Cardiac muscle cell (in vitro differentiated cells and primary cell): ENCODE measurements at regions not wholly inside any gene's neighbourhood (a gene's known extent, or its start where the extent isn't known, plus 50 kb on each side); places are given as distances from the start of the nearest gene placed in this dataset.

Source experiments
- DNase-seq, 2 donors: peaks; one replicate each; pipeline versions ENCODE4 v3.0.0 to v3.0.0-alpha.2; 2010 to 2017; ENCODE audit warnings: low read depth in 1 of 2, low spot score in 1 of 2
- H3K27ac ChIP-seq: fragments of 200-600 bp; sonication (generic); 2 replicates; pipeline ENCODE4 v1.5.1; 2016
- H3K27me3 ChIP-seq: fragments of 200-600 bp; sonication (generic); 2 replicates; pipeline ENCODE4 v1.6.0; 2016; ENCODE audit warnings: control low read depth
- H3K36me3 ChIP-seq: fragments of 200-600 bp; sonication (generic); 2 replicates; pipeline ENCODE4 v1.5.1; 2016; ENCODE audit warnings: control low read depth
- H3K4me1 ChIP-seq: fragments of 200-600 bp; sonication (generic); 2 replicates; pipeline ENCODE4 v1.8.1; 2017; ENCODE audit warnings: low read depth, mild to moderate bottlenecking, mixed run types
- H3K4me3 ChIP-seq: fragments of 200-600 bp; sonication (generic); 2 replicates; pipeline ENCODE4 v1.5.1; 2016; ENCODE audit warnings: mild to moderate bottlenecking
- H3K9me3 ChIP-seq: fragments of 200-600 bp; sonication (generic); 2 replicates; pipeline ENCODE4 v1.5.1; 2017; ENCODE audit warnings: low read depth, mild to moderate bottlenecking, control low read depth
- CTCF ChIP-seq: IDR thresholded peaks from 2 replicates; pipeline ENCODE4 v1.5.1; 2012; ENCODE audit warnings: low read depth, mild to moderate bottlenecking, low read length

DNA sequence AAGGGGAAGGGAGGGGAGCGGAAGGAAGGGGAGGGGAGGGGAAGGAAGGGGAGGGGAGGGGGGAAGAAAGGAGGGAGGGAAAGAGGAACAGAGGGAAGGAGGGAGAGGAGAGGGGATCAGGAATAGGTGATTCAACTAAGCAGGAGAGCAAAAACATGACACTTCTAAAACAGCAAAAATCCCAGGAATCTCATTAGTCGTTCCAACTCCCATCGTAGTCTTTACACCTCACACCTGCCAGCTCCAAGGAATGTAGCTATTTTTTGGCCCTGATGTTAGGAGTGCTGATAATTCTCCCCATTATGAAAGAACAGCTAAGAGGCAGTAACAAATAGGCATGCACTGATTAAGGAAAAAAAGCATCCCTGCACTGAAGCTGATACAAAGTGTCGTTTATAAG lies 709.9 kb upstream of the PKDCC start:
- no peaks in the 10 kb centered on the region for H3K27me3 ChIP-seq
- no peaks in the 10 kb centered on the region for H3K36me3 ChIP-seq
- H3K27ac ChIP-seq = no peak overlapping the region
- peaks cover 3% of the 10 kb centered on the region for H3K4me1 ChIP-seq
- H3K4me3 ChIP-seq = no peak overlapping the region
- H3K9me3 ChIP-seq = no peaks in the 10 kb centered on the region
- no peak for DNase-seq
- TF ChIP-seq CTCF = no peak

DNA sequence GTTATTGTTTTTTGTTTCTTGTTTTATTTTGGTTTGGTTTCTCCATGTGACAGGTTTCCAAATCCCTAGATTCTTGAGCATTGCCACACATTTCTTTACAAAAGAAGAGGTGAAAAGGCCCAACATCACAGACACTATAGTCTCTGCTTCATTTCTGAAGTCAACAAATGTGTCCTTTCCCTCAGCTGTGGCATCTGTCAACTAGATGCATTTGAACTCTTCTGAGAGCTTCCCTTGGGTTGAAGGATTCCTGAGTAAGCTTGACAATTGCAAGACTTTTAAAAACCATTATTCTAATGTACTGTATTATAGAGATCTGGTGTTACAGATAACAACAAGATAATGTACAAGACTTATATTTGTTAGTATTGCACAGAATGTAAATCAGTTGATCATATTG lies 703.3 kb upstream of the PKDCC start:
- no peak overlapping the region for H3K4me3 ChIP-seq
- TF ChIP-seq CTCF = no peak
- no peaks in the 10 kb centered on the region for H3K4me1 ChIP-seq
- H3K27me3 ChIP-seq = no peaks in the 10 kb centered on the region
- no peaks in the 10 kb centered on the region for H3K9me3 ChIP-seq
- DNase-seq = no peak
- H3K36me3 ChIP-seq = no peaks in the 10 kb centered on the region
- H3K27ac ChIP-seq = no peak overlapping the region

- Histone ChIP-seq H3K27me3 (no peaks in the 10 kb centered on the region), H3K36me3 (no peaks in the 10 kb centered on the region), H3K27ac (peak overlapping the region; percentile 13), H3K9me3 (no peaks in the 10 kb centered on the region), H3K4me3 (no peak overlapping the region), H3K4me1 (peaks cover 14% of the 10 kb centered on the region)
- no peak for TF ChIP-seq CTCF
- peak in 1 of 2 donors; percentile 4 for DNase-seq
These were observed 694.8 kb upstream of the PKDCC start for GRCh38 chr2:41353060-41353459.

GRCh38 chr2:41355794-41356193 lies 692.0 kb upstream of the PKDCC start:
- Histone ChIP-seq H3K36me3 (no peaks in the 10 kb centered on the region), H3K4me3 (no peak overlapping the region), H3K4me1 (peaks cover 14% of the 10 kb centered on the region), H3K27ac (no peak overlapping the region), H3K27me3 (no peaks in the 10 kb centered on the region), H3K9me3 (no peaks in the 10 kb centered on the region)
- no peak for DNase-seq
- TF ChIP-seq CTCF = no peak

- TF ChIP-seq CTCF = no peak
- no peaks in the 10 kb centered on the region for H3K36me3 ChIP-seq
- H3K9me3 ChIP-seq = no peaks in the 10 kb centered on the region
- no peaks in the 10 kb centered on the region for H3K4me1 ChIP-seq
- no peak overlapping the region for H3K4me3 ChIP-seq
- no peaks in the 10 kb centered on the region for H3K27me3 ChIP-seq
- no peak for DNase-seq
- no peak overlapping the region for H3K27ac ChIP-seq
These were observed 683.0 kb upstream of the PKDCC start for GRCh38 chr2:41364842-41365241.

- TF ChIP-seq CTCF = no peak
- Histone ChIP-seq H3K36me3 (no peaks in the 10 kb centered on the region), H3K27ac (no peak overlapping the region), H3K4me1 (no peaks in the 10 kb centered on the region), H3K9me3 (no peaks in the 10 kb centered on the region), H3K27me3 (no peaks in the 10 kb centered on the region), H3K4me3 (no peak overlapping the region)
- DNase-seq = no peak
These were observed 671.9 kb upstream of the PKDCC start for GRCh38 chr2:41375901-41376300.
